Type B pancreatic cell (in vitro differentiated cells): ENCODE measurements at regions not wholly inside any gene's neighbourhood (a gene's known extent, or its start where the extent isn't known, plus 50 kb on each side); places are given as distances from the start of the nearest gene placed in this dataset.
"Not testable (repeated sequence)": the region's sequence is repeated elsewhere in the genome, so short reads cannot be mapped to it uniquely, and the experiment has no call there.

Experiments used
- DNase-seq: peaks from one replicate; pipeline ENCODE4 v3.0.0; 2021; ENCODE audit warnings: mixed read lengths; ENCODE audit not compliant: unreplicated experiment; ENCODE audit errors: extremely low spot score
- H3K27ac Mint-ChIP-seq: 2 replicates; pipeline ENCODE4 v1.8.0; 2021; ENCODE audit warnings: mild to moderate bottlenecking, mixed read lengths
- H3K27me3 Mint-ChIP-seq: 2 replicates; pipeline ENCODE4 v1.8.0; 2021; ENCODE audit warnings: mixed read lengths
- H3K36me3 Mint-ChIP-seq: 2 replicates; pipeline ENCODE4 v1.8.0; 2021; ENCODE audit warnings: mixed read lengths
- H3K4me1 Mint-ChIP-seq: one replicate; pipeline ENCODE4 v1.8.0; 2021; ENCODE audit warnings: mixed read lengths; ENCODE audit not compliant: unreplicated experiment
- H3K4me3 Mint-ChIP-seq: 2 replicates; pipeline ENCODE4 v1.8.0; 2021; ENCODE audit warnings: mild to moderate bottlenecking, mixed read lengths
- H3K9me3 Mint-ChIP-seq: 2 replicates; pipeline ENCODE4 v1.8.0; 2021; ENCODE audit warnings: mixed read lengths
- CTCF ChIP-seq: fragments of 200-600 bp; sonication (generic); conservative IDR thresholded peaks from 2 replicates; pipeline ENCODE4 v1.5.0; 2021; ENCODE audit warnings: antibody characterized with exemption, mild to moderate bottlenecking

GRCh38 chr6:93183531-93183972, 235.8 kb downstream of the EPHA7 start:
- Mint-ChIP-seq H3K36me3 (no peaks in the 10 kb centered on the region), H3K4me1 (peaks cover 5% of the 10 kb centered on the region), H3K27me3 (no peaks in the 10 kb centered on the region), H3K27ac (no peak overlapping the region), H3K4me3 (no peak overlapping the region), H3K9me3 (no peaks in the 10 kb centered on the region)
- no peak for DNase-seq
- no peak for TF ChIP-seq CTCF

GRCh38 chr6:93182938-93183479, 236.3 kb downstream of the EPHA7 start:
- H3K27ac Mint-ChIP-seq, result no peak overlapping the region
- no peaks in the 10 kb centered on the region for H3K27me3 Mint-ChIP-seq
- no peak overlapping the region for H3K4me3 Mint-ChIP-seq

GRCh38 chr6:93177918-93178317, 241.4 kb downstream of the EPHA7 start:
- Mint-ChIP-seq H3K4me3 (no peak overlapping the region), H3K27me3 (no peaks in the 10 kb centered on the region), H3K36me3 (no peaks in the 10 kb centered on the region), H3K4me1 (peaks cover 15% of the 10 kb centered on the region), H3K27ac (no peak overlapping the region), H3K9me3 (peaks cover 5% of the 10 kb centered on the region)
- TF ChIP-seq CTCF, result no peak
- no peak for DNase-seq

More at GRCh38 chr6:93182938-93183479, 236.3 kb downstream of the EPHA7 start:
- no peak for DNase-seq
- peaks cover 6% of the 10 kb centered on the region for H3K4me1 Mint-ChIP-seq
- no peaks in the 10 kb centered on the region for H3K9me3 Mint-ChIP-seq
- no peak for TF ChIP-seq CTCF
- H3K36me3 Mint-ChIP-seq, result no peaks in the 10 kb centered on the region

GRCh38 chr6:93177438-93177837, 241.9 kb downstream of the EPHA7 start:
- no peak for TF ChIP-seq CTCF
- H3K4me3 Mint-ChIP-seq, result no peak overlapping the region
- no peak for DNase-seq
- H3K27ac Mint-ChIP-seq, result no peak overlapping the region
- no peaks in the 10 kb centered on the region for H3K36me3 Mint-ChIP-seq
- H3K27me3 Mint-ChIP-seq, result no peaks in the 10 kb centered on the region
- peaks cover 5% of the 10 kb centered on the region for H3K9me3 Mint-ChIP-seq
- peaks cover 15% of the 10 kb centered on the region for H3K4me1 Mint-ChIP-seq

- Mint-ChIP-seq H3K27ac (no peak overlapping the region), H3K4me1 (peaks cover 15% of the 10 kb centered on the region), H3K27me3 (no peaks in the 10 kb centered on the region), H3K36me3 (no peaks in the 10 kb centered on the region), H3K9me3 (peaks cover 12% of the 10 kb centered on the region), H3K4me3 (no peak overlapping the region)
- TF ChIP-seq CTCF, result no peak
- no peak for DNase-seq
Measured at GRCh38 chr6:93176070-93176469, 243.3 kb downstream of the EPHA7 start.

GRCh38 chr6:93173573-93173972, 245.8 kb downstream of the EPHA7 start:
- not testable (repeated sequence) for H3K4me3 Mint-ChIP-seq

More at GRCh38 chr6:93173573-93173972, 245.8 kb downstream of the EPHA7 start:
- DNase-seq, H3K36me3 Mint-ChIP-seq, H3K27me3 Mint-ChIP-seq, H3K27ac Mint-ChIP-seq: not testable (repeated sequence)
- Mint-ChIP-seq H3K9me3 (peaks cover 12% of the 10 kb centered on the region), H3K4me1 (peaks cover 15% of the 10 kb centered on the region)
